Lung (tissue), 11 donors: ENCODE measurements at regions not wholly inside any gene's neighbourhood (a gene's known extent, or its start where the extent isn't known, plus 50 kb on each side); places are given as distances from the start of the nearest gene placed in this dataset.

Experiments
- ATAC-seq: fragments of 200-7000 bp; cut with Tn5 transposase; one replicate; pipeline ENCODE4 v1.9.1; 2020; ENCODE audit warnings: moderate number of reproducible peaks; ENCODE audit not compliant: insufficient read depth, low FRiP score
- DNase-seq, 3 donors: peaks; one replicate each; pipeline ENCODE4 v3.0.0-alpha.2; 2013 to 2017
- H3K27ac ChIP-seq, 2 donors: one replicate each; pipeline ENCODE4 v1.5.1; 2013; ENCODE audit warnings: mild to moderate bottlenecking in 2 of 2, moderate library complexity in 2 of 2, control low read depth in 1 of 2, inconsistent platforms in 1 of 2, low read depth in 1 of 2, low read length in 1 of 2
- H3K27me3 ChIP-seq, 3 donors: one replicate each; pipeline ENCODE4 v1.5.1; 2013; ENCODE audit warnings: low read length in 2 of 3; ENCODE audit not compliant: control insufficient read depth in 3 of 3, insufficient read depth in 3 of 3
- H3K36me3 ChIP-seq, 4 donors: one replicate each; pipeline ENCODE4 v1.5.1; 2013; ENCODE audit warnings: low read length in 4 of 4, mild to moderate bottlenecking in 1 of 4, moderate library complexity in 1 of 4; ENCODE audit not compliant: control insufficient read depth in 4 of 4, insufficient read depth in 4 of 4
- H3K4me1 ChIP-seq, 5 donors: one replicate each; pipeline ENCODE4 v1.5.1; 2013; ENCODE audit warnings: low read length in 5 of 5, mild to moderate bottlenecking in 2 of 5, moderate library complexity in 1 of 5; ENCODE audit not compliant: control insufficient read depth in 5 of 5, insufficient read depth in 5 of 5
- H3K4me3 ChIP-seq: one replicate; pipeline ENCODE4 v1.5.1; 2013; ENCODE audit warnings: mild to moderate bottlenecking, control low read depth, moderate library complexity
- H3K9ac ChIP-seq, 2 donors: one replicate each; pipeline ENCODE4 v1.5.1; 2013; ENCODE audit warnings: low read length in 2 of 2, control low read depth in 1 of 2; ENCODE audit not compliant: insufficient read depth in 1 of 2
- H3K9me3 ChIP-seq, 4 donors: one replicate each; pipeline ENCODE4 v1.5.1; 2013; ENCODE audit warnings: low read length in 3 of 4, mild to moderate bottlenecking in 1 of 4, moderate library complexity in 1 of 4; ENCODE audit not compliant: control insufficient read depth in 4 of 4, insufficient read depth in 3 of 4
- WGBS, 2 donors: extraction: QIAGEN DNeasy Blood & Tissue Kit; methylation state at CpG; one replicate each; pipeline ENCODE4 v1.1.7; 2013; 5-methylcytosine and 5-hydroxymethylcytosine counted together
- TF ChIP-seq, protein P1 (sequence below): IDR thresholded peaks from 2 replicates; pipeline ENCODE4 v1.5.1; 2012; ENCODE audit warnings: mild to moderate bottlenecking; ENCODE audit errors: control extremely low read depth, extremely low read depth
- donor health status: control.
- donor health status: control.
- donor health status: Bipolar disorder and iron deficiency.
- donor health status: healthy.
- donor health status: DM: yes; HTN: yes; CAD: no.

DNA sequence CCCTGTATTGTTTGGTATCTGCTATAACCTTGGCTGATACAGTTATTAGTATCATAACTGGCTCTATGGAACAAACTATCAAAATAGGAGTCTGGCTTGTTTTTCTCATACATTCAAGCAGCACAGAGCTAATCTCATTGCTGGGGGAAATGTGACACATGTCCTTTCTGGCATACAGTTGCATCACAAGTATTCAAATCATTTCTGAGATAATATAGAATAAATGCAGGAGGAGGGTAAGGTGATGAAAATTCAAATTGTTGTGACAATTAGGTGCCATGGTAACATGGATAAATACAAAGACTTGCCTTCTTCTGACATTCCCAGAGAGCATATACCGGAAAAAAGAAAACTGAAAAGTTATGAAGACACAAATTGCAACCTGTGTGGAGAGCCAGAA lies 2706.8 kb downstream of the ARAP2 start:
- WGBS, 2 donors: 69 to 85% methylated on average over 1 of the region's 1 CpG
- Histone ChIP-seq H3K4me3 (no peak overlapping the region), H3K9ac (no peak overlapping the region), H3K36me3 (no peaks in the 10 kb centered on the region), H3K9me3 (no peaks in the 10 kb centered on the region), H3K27ac (no peak overlapping the region), H3K27me3 (no peaks in the 10 kb centered on the region), H3K4me1 (no peaks in the 10 kb centered on the region)
- TF ChIP-seq, protein P1, sequence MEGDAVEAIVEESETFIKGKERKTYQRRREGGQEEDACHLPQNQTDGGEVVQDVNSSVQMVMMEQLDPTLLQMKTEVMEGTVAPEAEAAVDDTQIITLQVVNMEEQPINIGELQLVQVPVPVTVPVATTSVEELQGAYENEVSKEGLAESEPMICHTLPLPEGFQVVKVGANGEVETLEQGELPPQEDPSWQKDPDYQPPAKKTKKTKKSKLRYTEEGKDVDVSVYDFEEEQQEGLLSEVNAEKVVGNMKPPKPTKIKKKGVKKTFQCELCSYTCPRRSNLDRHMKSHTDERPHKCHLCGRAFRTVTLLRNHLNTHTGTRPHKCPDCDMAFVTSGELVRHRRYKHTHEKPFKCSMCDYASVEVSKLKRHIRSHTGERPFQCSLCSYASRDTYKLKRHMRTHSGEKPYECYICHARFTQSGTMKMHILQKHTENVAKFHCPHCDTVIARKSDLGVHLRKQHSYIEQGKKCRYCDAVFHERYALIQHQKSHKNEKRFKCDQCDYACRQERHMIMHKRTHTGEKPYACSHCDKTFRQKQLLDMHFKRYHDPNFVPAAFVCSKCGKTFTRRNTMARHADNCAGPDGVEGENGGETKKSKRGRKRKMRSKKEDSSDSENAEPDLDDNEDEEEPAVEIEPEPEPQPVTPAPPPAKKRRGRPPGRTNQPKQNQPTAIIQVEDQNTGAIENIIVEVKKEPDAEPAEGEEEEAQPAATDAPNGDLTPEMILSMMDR: no peak
- peak in 2 of 3 donors; percentile 7 to 17 for DNase-seq
- no peak for ATAC-seq

DNA sequence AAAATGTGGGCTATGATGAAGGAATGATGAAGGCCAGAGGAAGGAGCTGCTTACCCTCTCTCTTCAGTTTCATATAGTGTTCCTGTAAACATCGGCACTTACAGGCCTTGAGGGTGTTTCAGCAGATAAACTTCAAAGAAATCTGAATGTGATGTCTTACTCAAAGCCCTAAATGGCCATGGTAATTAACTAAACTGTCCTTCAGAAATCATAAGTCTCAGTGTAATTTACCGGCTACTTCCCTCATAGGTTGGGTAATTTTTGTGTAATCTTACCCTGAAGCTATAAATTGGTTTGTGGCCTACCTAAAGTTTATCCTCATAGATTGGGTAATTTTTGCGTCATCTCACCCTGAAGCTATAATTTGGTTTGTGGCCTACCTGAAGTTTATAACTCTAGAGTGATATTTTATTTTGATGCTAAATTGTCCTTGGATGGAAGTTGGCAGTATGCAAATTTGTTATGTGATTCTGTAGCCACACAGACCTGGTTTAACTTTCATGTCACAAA lies 2700.3 kb downstream of the ARAP2 start:
- 75 to 86% methylated on average over 3 of the region's 3 CpGs for WGBS, 2 donors
- ATAC-seq: no peak
- Histone ChIP-seq H3K36me3 (no peaks in the 10 kb centered on the region), H3K27ac (no peak overlapping the region), H3K9ac (no peak overlapping the region), H3K4me3 (no peak overlapping the region), H3K9me3 (peaks cover 0 to 6% (median 2%) of the 10 kb centered on the region in 4 donors), H3K27me3 (no peaks in the 10 kb centered on the region), H3K4me1 (no peaks in the 10 kb centered on the region)
- TF ChIP-seq, protein P1: no peak
- no peak for DNase-seq

DNA sequence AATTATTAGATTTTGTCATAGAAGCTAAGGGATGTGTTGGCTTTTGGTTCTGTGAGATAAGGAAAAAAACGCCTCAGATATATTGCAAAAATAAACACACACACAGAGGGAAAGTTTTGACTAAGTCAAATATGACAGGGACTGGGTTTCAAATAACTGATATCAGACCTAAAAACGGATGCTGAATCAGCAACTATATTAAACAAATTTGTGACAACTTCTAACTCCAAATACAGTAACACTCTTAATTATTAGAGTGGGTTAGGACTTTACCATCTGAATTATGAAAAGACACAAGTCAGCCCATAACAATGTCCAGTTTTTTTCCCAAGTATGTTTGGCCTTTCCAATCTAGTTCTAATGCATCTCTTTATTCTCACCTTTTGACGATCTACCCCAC lies 2693.1 kb downstream of the ARAP2 start:
- no peak overlapping the region for H3K9ac ChIP-seq
- H3K4me3 ChIP-seq: no peak overlapping the region
- no peak for ATAC-seq
- H3K27ac ChIP-seq: no peak overlapping the region
- no peaks in the 10 kb centered on the region for H3K36me3 ChIP-seq
- no peak for DNase-seq
- TF ChIP-seq, protein P1: no peak
- H3K9me3 ChIP-seq: peaks cover 0 to 2% (median 0%) of the 10 kb centered on the region in 4 donors
- no peaks in the 10 kb centered on the region for H3K27me3 ChIP-seq
- no peaks in the 10 kb centered on the region for H3K4me1 ChIP-seq
- 70 to 72% methylated on average over 3 of the region's 3 CpGs for WGBS, 2 donors

DNA sequence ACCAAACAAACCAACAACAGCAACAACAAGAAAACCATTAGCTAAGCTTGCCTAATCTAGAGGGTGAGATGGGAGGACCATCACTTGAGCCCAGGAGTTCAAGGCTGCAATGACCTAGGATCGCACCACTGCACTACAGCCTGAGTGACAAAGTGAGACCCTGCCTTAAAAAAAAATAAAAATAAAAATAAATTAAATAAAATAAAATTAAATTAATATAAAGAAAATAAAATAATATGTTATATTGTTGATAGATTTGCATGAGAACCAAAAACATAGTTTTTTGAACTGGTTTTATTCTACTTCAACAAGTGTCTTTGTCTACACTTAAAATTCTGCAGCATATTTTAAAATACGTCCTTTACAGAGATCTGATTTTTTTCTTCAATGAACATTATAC lies 2683.1 kb downstream of the ARAP2 start:
- DNase-seq: no peak
- Histone ChIP-seq H3K4me1 (no peaks in the 10 kb centered on the region), H3K27ac (no peak overlapping the region), H3K9ac (no peak overlapping the region), H3K27me3 (no peaks in the 10 kb centered on the region), H3K36me3 (no peaks in the 10 kb centered on the region), H3K9me3 (peaks cover 0 to 2% (median 0%) of the 10 kb centered on the region in 4 donors), H3K4me3 (no peak overlapping the region)
- TF ChIP-seq, protein P1: no peak
- ATAC-seq: no peak
- 88 to 93% methylated on average over 2 of the region's 2 CpGs for WGBS, 2 donors
